SK-N-SH treated with all-trans-retinoic acid at 6 μM for 48 hours (cell line): ENCODE measurements at regions not wholly inside any gene's neighbourhood (a gene's known extent, or its start where the extent isn't known, plus 50 kb on each side); places are given as distances from the start of the nearest gene placed in this dataset.

Source experiments
- ARNTL ChIP-seq: fragments of 450-650 bp; formaldehyde crosslinking; IDR thresholded peaks from 2 replicates; pipeline ENCODE4 v1.5.0; 2020; ENCODE audit warnings: low read depth, mild to moderate bottlenecking, moderate library complexity, borderline replicate concordance
- GLIS3 ChIP-seq: fragments of 250-450 bp; sonication (Bioruptor Pico); IDR thresholded peaks from 2 replicates; pipeline ENCODE4 v1.5.0; 2020; ENCODE audit warnings: mild to moderate bottlenecking, moderate library complexity
- PATZ1 ChIP-seq: fragments of 250-450 bp; sonication (Bioruptor Pico); IDR thresholded peaks from 2 replicates; pipeline ENCODE4 v1.8.0; 2020; ENCODE audit warnings: mild to moderate bottlenecking, moderate library complexity, borderline replicate concordance
- PPARA ChIP-seq: fragments of 250-450 bp; sonication (Bioruptor Pico); IDR thresholded peaks from 2 replicates; pipeline ENCODE4 v1.5.0; 2020; ENCODE audit warnings: mild to moderate bottlenecking, borderline replicate concordance
- RARB ChIP-seq: fragments of 250-450 bp; sonication (Bioruptor Pico); IDR thresholded peaks from 2 replicates; pipeline ENCODE4 v1.8.0; 2021; ENCODE audit warnings: mild to moderate bottlenecking, moderate library complexity
- TCF4 ChIP-seq: fragments of 250-450 bp; sonication (Bioruptor Pico); IDR thresholded peaks from 2 replicates; pipeline ENCODE4 v1.8.0; 2021; ENCODE audit warnings: mild to moderate bottlenecking, moderate library complexity, borderline replicate concordance
- ZNF565 ChIP-seq: fragments of 450-650 bp; formaldehyde crosslinking; conservative IDR thresholded peaks from 2 replicates; pipeline ENCODE4 v1.5.0; 2020; ENCODE audit warnings: low read depth, mild to moderate bottlenecking, moderate library complexity
- ZNF70 ChIP-seq: fragments of 450-650 bp; formaldehyde crosslinking; IDR thresholded peaks from 2 replicates; pipeline ENCODE4 v1.5.0; 2020; ENCODE audit warnings: mild to moderate bottlenecking, moderate library complexity
- ZNF8 ChIP-seq: fragments of 450-650 bp; formaldehyde crosslinking; IDR thresholded peaks from 2 replicates; pipeline ENCODE4 v1.5.0; 2020; ENCODE audit warnings: mild to moderate bottlenecking, moderate library complexity
- TF ChIP-seq, protein P1 (sequence below): fragments of 250-450 bp; sonication (Bioruptor Pico); IDR thresholded peaks from 2 replicates; pipeline ENCODE4 v1.5.0; 2020; ENCODE audit warnings: mild to moderate bottlenecking, moderate library complexity
- TF ChIP-seq, protein P2 (sequence below): fragments of 250-450 bp; sonication (Bioruptor Pico); IDR thresholded peaks from 2 replicates; pipeline ENCODE4 v1.5.1; 2020; ENCODE audit warnings: low read depth, mild to moderate bottlenecking, moderate library complexity
- TF ChIP-seq, protein P3 (sequence below): fragments of 250-450 bp; sonication (Bioruptor Pico); IDR thresholded peaks from 2 replicates; pipeline ENCODE4 v1.8.0; 2021; ENCODE audit warnings: low read depth, mild to moderate bottlenecking, moderate library complexity, borderline replicate concordance

GRCh38 chr3:188051801-188052168 is 102.2 kb upstream of the LPP start:
- TF ChIP-seq ARNTL (CRISPR knock-in tag) (no peak), RARB (CRISPR knock-in tag) (no peak), ZNF70 (CRISPR knock-in tag) (no peak), GLIS3 (CRISPR knock-in tag) (no peak), PATZ1 (CRISPR knock-in tag) (no peak), ZNF565 (CRISPR knock-in tag) (no peak), PPARA (CRISPR knock-in tag) (no peak), TCF4 (no peak), ZNF8 (no peak)
- TF ChIP-seq, protein P1, sequence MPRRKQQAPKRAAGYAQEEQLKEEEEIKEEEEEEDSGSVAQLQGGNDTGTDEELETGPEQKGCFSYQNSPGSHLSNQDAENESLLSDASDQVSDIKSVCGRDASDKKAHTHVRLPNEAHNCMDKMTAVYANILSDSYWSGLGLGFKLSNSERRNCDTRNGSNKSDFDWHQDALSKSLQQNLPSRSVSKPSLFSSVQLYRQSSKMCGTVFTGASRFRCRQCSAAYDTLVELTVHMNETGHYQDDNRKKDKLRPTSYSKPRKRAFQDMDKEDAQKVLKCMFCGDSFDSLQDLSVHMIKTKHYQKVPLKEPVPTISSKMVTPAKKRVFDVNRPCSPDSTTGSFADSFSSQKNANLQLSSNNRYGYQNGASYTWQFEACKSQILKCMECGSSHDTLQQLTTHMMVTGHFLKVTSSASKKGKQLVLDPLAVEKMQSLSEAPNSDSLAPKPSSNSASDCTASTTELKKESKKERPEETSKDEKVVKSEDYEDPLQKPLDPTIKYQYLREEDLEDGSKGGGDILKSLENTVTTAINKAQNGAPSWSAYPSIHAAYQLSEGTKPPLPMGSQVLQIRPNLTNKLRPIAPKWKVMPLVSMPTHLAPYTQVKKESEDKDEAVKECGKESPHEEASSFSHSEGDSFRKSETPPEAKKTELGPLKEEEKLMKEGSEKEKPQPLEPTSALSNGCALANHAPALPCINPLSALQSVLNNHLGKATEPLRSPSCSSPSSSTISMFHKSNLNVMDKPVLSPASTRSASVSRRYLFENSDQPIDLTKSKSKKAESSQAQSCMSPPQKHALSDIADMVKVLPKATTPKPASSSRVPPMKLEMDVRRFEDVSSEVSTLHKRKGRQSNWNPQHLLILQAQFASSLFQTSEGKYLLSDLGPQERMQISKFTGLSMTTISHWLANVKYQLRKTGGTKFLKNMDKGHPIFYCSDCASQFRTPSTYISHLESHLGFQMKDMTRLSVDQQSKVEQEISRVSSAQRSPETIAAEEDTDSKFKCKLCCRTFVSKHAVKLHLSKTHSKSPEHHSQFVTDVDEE (CRISPR knock-in tag): no peak
- TF ChIP-seq, protein P2, sequence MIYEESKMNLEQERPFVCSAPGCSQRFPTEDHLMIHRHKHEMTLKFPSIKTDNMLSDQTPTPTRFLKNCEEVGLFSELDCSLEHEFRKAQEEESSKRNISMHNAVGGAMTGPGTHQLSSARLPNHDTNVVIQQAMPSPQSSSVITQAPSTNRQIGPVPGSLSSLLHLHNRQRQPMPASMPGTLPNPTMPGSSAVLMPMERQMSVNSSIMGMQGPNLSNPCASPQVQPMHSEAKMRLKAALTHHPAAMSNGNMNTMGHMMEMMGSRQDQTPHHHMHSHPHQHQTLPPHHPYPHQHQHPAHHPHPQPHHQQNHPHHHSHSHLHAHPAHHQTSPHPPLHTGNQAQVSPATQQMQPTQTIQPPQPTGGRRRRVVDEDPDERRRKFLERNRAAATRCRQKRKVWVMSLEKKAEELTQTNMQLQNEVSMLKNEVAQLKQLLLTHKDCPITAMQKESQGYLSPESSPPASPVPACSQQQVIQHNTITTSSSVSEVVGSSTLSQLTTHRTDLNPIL (CRISPR knock-in tag): no peak
- TF ChIP-seq, protein P3, sequence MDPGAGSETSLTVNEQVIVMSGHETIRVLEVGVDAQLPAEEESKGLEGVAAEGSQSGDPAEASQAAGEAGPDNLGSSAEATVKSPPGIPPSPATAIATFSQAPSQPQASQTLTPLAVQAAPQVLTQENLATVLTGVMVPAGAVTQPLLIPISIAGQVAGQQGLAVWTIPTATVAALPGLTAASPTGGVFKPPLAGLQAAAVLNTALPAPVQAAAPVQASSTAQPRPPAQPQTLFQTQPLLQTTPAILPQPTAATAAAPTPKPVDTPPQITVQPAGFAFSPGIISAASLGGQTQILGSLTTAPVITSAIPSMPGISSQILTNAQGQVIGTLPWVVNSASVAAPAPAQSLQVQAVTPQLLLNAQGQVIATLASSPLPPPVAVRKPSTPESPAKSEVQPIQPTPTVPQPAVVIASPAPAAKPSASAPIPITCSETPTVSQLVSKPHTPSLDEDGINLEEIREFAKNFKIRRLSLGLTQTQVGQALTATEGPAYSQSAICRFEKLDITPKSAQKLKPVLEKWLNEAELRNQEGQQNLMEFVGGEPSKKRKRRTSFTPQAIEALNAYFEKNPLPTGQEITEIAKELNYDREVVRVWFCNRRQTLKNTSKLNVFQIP (CRISPR knock-in tag): no peak
